ENCODE measurements at regions not wholly inside any gene's neighbourhood (a gene's known extent, or its start where the extent isn't known, plus 50 kb on each side); places are given as distances from the start of the nearest gene placed in this dataset.

GRCh38 chr16:79825002-79825401 lies 224.5 kb upstream of the MAF start:
- no peaks in the 10 kb centered on the region for H3K36me3 ChIP-seq (ENCODE audit: insufficient read depth, low read length)
- H3K27me3 Mint-ChIP-seq: peaks cover 2 to 6% of the 10 kb centered on the region in 2 donors
- H3K36me3 Mint-ChIP-seq: no peaks in the 10 kb centered on the region
- H3K9me3 ChIP-seq (ENCODE audit: low read length): no peaks in the 10 kb centered on the region
- no peaks in the 10 kb centered on the region for H3K4me1 ChIP-seq (ENCODE audit: insufficient read depth, low read length)
- ChIA-PET POLR2A (no interaction called here), CTCF (no interaction called here)
- H3K4me3 Mint-ChIP-seq: no peak overlapping the region
- no peak overlapping the region for H3K27ac Mint-ChIP-seq
- H3K27me3 ChIP-seq (ENCODE audit: insufficient read depth, low read length, poor library complexity, severe bottlenecking): no peaks in the 10 kb centered on the region
- H3K4me3 ChIP-seq (ENCODE audit: low read length): no peak overlapping the region
- H3K27ac ChIP-seq (ENCODE audit: low read depth, low read length): no peak overlapping the region
- H3K9me3 Mint-ChIP-seq: no peaks in the 10 kb centered on the region
- no peak for DNase-seq
- H3K4me1 Mint-ChIP-seq: no peaks in the 10 kb centered on the region

DNA sequence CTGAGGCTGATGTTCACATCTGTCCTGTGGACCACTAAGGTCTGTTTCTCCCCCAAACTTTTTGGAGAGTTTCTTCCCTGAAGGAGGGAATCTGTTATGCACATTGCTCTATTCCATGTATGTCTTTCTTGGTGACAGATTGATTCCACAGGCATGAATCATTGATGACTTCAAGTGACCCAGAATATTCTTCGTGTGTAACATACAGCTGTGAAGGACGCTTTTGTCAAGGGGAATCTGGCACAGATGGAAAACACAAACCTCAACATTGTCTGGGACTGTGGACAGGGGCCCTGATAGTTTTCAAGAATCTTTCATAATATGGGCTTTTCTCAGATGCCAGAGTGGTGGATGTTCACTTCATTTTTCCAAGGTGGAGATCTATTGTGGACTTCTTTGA lies 223.1 kb upstream of the MAF start:
- Mint-ChIP-seq H3K9me3 (no peaks in the 10 kb centered on the region), H3K27me3 (peaks cover 2 to 8% of the 10 kb centered on the region in 2 donors), H3K27ac (no peak overlapping the region), H3K4me3 (no peak overlapping the region), H3K4me1 (no peaks in the 10 kb centered on the region), H3K36me3 (no peaks in the 10 kb centered on the region)
- H3K27me3 ChIP-seq (ENCODE audit: insufficient read depth, low read length, poor library complexity, severe bottlenecking): no peaks in the 10 kb centered on the region
- CTCF ChIA-PET: no interaction called here
- H3K4me1 ChIP-seq (ENCODE audit: insufficient read depth, low read length): no peaks in the 10 kb centered on the region
- H3K36me3 ChIP-seq (ENCODE audit: insufficient read depth, low read length): no peaks in the 10 kb centered on the region
- no peak overlapping the region for H3K4me3 ChIP-seq (ENCODE audit: low read length)
- no peak overlapping the region for H3K27ac ChIP-seq (ENCODE audit: low read depth, low read length)
- no peaks in the 10 kb centered on the region for H3K9me3 ChIP-seq (ENCODE audit: low read length)
- POLR2A ChIA-PET: no interaction called here
- no peak for DNase-seq

DNA sequence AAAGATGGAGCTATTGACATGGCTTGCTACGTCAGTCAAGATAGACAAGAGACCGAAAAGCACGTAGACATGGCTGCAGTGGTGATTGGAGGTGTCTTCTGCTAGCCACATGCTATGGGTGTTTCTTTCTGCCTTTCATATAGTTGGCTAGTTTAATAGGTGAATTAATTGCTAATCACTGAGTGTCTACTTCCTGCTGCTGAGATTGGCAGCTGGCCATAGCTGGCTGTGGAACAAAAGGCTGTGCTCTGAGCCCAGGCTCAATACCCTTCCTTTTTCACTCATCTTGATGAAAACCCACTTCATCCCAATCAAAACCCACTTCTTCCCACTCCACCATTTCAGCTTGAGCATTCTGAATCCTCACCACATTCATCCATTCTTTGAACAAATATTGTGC lies 221.4 kb upstream of the MAF start:
- H3K4me3 ChIP-seq (ENCODE audit: low read length): no peak overlapping the region
- H3K4me3 Mint-ChIP-seq: no peak overlapping the region
- H3K4me1 Mint-ChIP-seq: no peaks in the 10 kb centered on the region
- H3K27ac ChIP-seq (ENCODE audit: low read depth, low read length): no peak overlapping the region
- POLR2A ChIA-PET: no interaction called here
- DNase-seq: no peak
- no peaks in the 10 kb centered on the region for H3K4me1 ChIP-seq (ENCODE audit: insufficient read depth, low read length)
- H3K36me3 Mint-ChIP-seq: no peaks in the 10 kb centered on the region
- H3K27ac Mint-ChIP-seq: no peak overlapping the region
- H3K27me3 Mint-ChIP-seq: peaks cover 2 to 8% of the 10 kb centered on the region in 2 donors
- no peaks in the 10 kb centered on the region for H3K9me3 ChIP-seq (ENCODE audit: low read length)
- CTCF ChIA-PET: no interaction called here
- no peaks in the 10 kb centered on the region for H3K36me3 ChIP-seq (ENCODE audit: insufficient read depth, low read length)
- H3K27me3 ChIP-seq (ENCODE audit: insufficient read depth, low read length, poor library complexity, severe bottlenecking): no peaks in the 10 kb centered on the region
- H3K9me3 Mint-ChIP-seq: no peaks in the 10 kb centered on the region

- Mint-ChIP-seq H3K36me3 (no peaks in the 10 kb centered on the region), H3K9me3 (no peaks in the 10 kb centered on the region), H3K27ac (no peak overlapping the region), H3K27me3 (peaks cover 8 to 32% of the 10 kb centered on the region in 2 donors), H3K4me3 (no peak overlapping the region), H3K4me1 (no peaks in the 10 kb centered on the region)
- Histone ChIP-seq H3K36me3 (ENCODE audit: insufficient read depth, low read length) (no peaks in the 10 kb centered on the region), H3K27me3 (ENCODE audit: insufficient read depth, low read length, poor library complexity, severe bottlenecking) (no peaks in the 10 kb centered on the region), H3K9me3 (ENCODE audit: low read length) (no peaks in the 10 kb centered on the region), H3K4me1 (ENCODE audit: insufficient read depth, low read length) (no peaks in the 10 kb centered on the region), H3K27ac (ENCODE audit: low read depth, low read length) (no peak overlapping the region), H3K4me3 (ENCODE audit: low read length) (no peak overlapping the region)
- no peak for DNase-seq
- ChIA-PET POLR2A (no interaction called here), CTCF (no interaction called here)
Observed at GRCh38 chr16:79816081-79816497, 215.6 kb upstream of the MAF start.

GRCh38 chr16:79815049-79815448 lies 214.5 kb upstream of the MAF start:
- Histone ChIP-seq H3K4me1 (ENCODE audit: insufficient read depth, low read length) (no peaks in the 10 kb centered on the region), H3K4me3 (ENCODE audit: low read length) (no peak overlapping the region), H3K27me3 (ENCODE audit: insufficient read depth, low read length, poor library complexity, severe bottlenecking) (no peaks in the 10 kb centered on the region), H3K36me3 (ENCODE audit: insufficient read depth, low read length) (no peaks in the 10 kb centered on the region), H3K27ac (ENCODE audit: low read depth, low read length) (no peak overlapping the region), H3K9me3 (ENCODE audit: low read length) (no peaks in the 10 kb centered on the region)
- no peak overlapping the region for H3K4me3 Mint-ChIP-seq
- peaks cover 11 to 27% of the 10 kb centered on the region in 2 donors for H3K27me3 Mint-ChIP-seq
- no peak overlapping the region for H3K27ac Mint-ChIP-seq
- no peaks in the 10 kb centered on the region for H3K4me1 Mint-ChIP-seq
- H3K36me3 Mint-ChIP-seq: no peaks in the 10 kb centered on the region
- CTCF ChIA-PET: no interaction called here
- DNase-seq: no peak
- H3K9me3 Mint-ChIP-seq: no peaks in the 10 kb centered on the region
- POLR2A ChIA-PET: no interaction called here

- H3K27ac ChIP-seq (ENCODE audit: low read depth, low read length): no peak overlapping the region
- H3K4me3 ChIP-seq (ENCODE audit: low read length): no peak overlapping the region
- POLR2A ChIA-PET: no interaction called here
- Mint-ChIP-seq H3K27ac (no peak overlapping the region), H3K36me3 (no peaks in the 10 kb centered on the region), H3K27me3 (peaks cover 11 to 25% of the 10 kb centered on the region in 2 donors), H3K4me3 (no peak overlapping the region), H3K4me1 (no peaks in the 10 kb centered on the region), H3K9me3 (no peaks in the 10 kb centered on the region)
- DNase-seq: no peak
- H3K4me1 ChIP-seq (ENCODE audit: insufficient read depth, low read length): no peaks in the 10 kb centered on the region
- H3K27me3 ChIP-seq (ENCODE audit: insufficient read depth, low read length, poor library complexity, severe bottlenecking): no peaks in the 10 kb centered on the region
- H3K9me3 ChIP-seq (ENCODE audit: low read length): no peaks in the 10 kb centered on the region
- H3K36me3 ChIP-seq (ENCODE audit: insufficient read depth, low read length): no peaks in the 10 kb centered on the region
- CTCF ChIA-PET: no interaction called here
Observed at GRCh38 chr16:79814124-79814523, 213.6 kb upstream of the MAF start.

DNA sequence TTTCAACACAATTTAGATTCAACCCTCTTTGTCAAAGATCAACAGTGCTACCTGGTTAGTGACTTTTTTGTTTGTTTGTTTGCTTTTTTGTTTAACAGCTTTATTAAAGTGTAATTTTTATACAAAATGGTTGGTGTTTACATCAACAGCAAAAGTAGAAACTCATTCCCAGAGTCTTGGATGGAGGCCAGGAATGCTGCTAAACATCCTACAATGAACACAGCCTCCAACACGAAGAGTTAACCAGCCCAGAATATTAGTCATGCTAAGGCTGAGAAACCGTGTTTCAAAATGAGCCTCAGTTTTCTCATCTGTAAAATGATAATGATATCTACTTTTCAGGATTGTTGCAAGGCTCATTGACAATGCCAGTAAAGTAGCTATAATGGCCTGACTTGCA lies 211.0 kb upstream of the MAF start:
- no peaks in the 10 kb centered on the region for H3K9me3 ChIP-seq (ENCODE audit: low read length)
- no peaks in the 10 kb centered on the region for H3K36me3 Mint-ChIP-seq
- peaks cover 14 to 34% of the 10 kb centered on the region in 2 donors for H3K27me3 Mint-ChIP-seq
- H3K4me1 ChIP-seq (ENCODE audit: insufficient read depth, low read length): no peaks in the 10 kb centered on the region
- DNase-seq: no peak
- no peaks in the 10 kb centered on the region for H3K4me1 Mint-ChIP-seq
- H3K4me3 Mint-ChIP-seq: no peak overlapping the region
- no peak overlapping the region for H3K27ac Mint-ChIP-seq
- H3K36me3 ChIP-seq (ENCODE audit: insufficient read depth, low read length): no peaks in the 10 kb centered on the region
- H3K27me3 ChIP-seq (ENCODE audit: insufficient read depth, low read length, poor library complexity, severe bottlenecking): no peaks in the 10 kb centered on the region
- H3K9me3 Mint-ChIP-seq: no peaks in the 10 kb centered on the region
- no peak overlapping the region for H3K27ac ChIP-seq (ENCODE audit: low read depth, low read length)
- CTCF ChIA-PET: no interaction called here
- H3K4me3 ChIP-seq (ENCODE audit: low read length): no peak overlapping the region
- POLR2A ChIA-PET: no interaction called here

GRCh38 chr16:79810449-79811189 lies 210.1 kb upstream of the MAF start:
- no peak overlapping the region for H3K4me3 ChIP-seq (ENCODE audit: low read length)
- H3K4me1 ChIP-seq (ENCODE audit: insufficient read depth, low read length): no peaks in the 10 kb centered on the region
- Mint-ChIP-seq H3K4me1 (no peaks in the 10 kb centered on the region), H3K36me3 (no peaks in the 10 kb centered on the region), H3K27me3 (peaks cover 16 to 38% of the 10 kb centered on the region in 2 donors), H3K9me3 (no peaks in the 10 kb centered on the region), H3K4me3 (no peak overlapping the region), H3K27ac (no peak overlapping the region)
- DNase-seq: no peak
- POLR2A ChIA-PET: no interaction called here
- H3K27me3 ChIP-seq (ENCODE audit: insufficient read depth, low read length, poor library complexity, severe bottlenecking): no peaks in the 10 kb centered on the region
- CTCF ChIA-PET: no interaction called here
- no peak overlapping the region for H3K27ac ChIP-seq (ENCODE audit: low read depth, low read length)
- H3K9me3 ChIP-seq (ENCODE audit: low read length): no peaks in the 10 kb centered on the region
- no peaks in the 10 kb centered on the region for H3K36me3 ChIP-seq (ENCODE audit: insufficient read depth, low read length)

- Mint-ChIP-seq H3K27ac (no peak overlapping the region), H3K4me1 (no peaks in the 10 kb centered on the region), H3K9me3 (no peaks in the 10 kb centered on the region), H3K27me3 (peaks cover 16 to 38% of the 10 kb centered on the region in 2 donors), H3K36me3 (no peaks in the 10 kb centered on the region), H3K4me3 (no peak overlapping the region)
- ChIA-PET POLR2A (no interaction called here), CTCF (no interaction called here)
- Histone ChIP-seq H3K36me3 (ENCODE audit: insufficient read depth, low read length) (no peaks in the 10 kb centered on the region), H3K4me1 (ENCODE audit: insufficient read depth, low read length) (no peaks in the 10 kb centered on the region), H3K27ac (ENCODE audit: low read depth, low read length) (no peak overlapping the region), H3K9me3 (ENCODE audit: low read length) (no peaks in the 10 kb centered on the region), H3K4me3 (ENCODE audit: low read length) (no peak overlapping the region), H3K27me3 (ENCODE audit: insufficient read depth, low read length, poor library complexity, severe bottlenecking) (no peaks in the 10 kb centered on the region)
- DNase-seq: no peak
Observed at GRCh38 chr16:79809376-79809775, 208.8 kb upstream of the MAF start.

All from CD8-positive, alpha-beta memory T cell (primary cell).